ENCODE measurements at regions not wholly inside any gene's neighbourhood (a gene's known extent, or its start where the extent isn't known, plus 50 kb on each side); places are given as distances from the start of the nearest gene placed in this dataset.

GRCh38 chr4:123110147-123110546 lies 187.8 kb upstream of the NUDT6 start:
- TF ChIP-seq, protein P1, sequence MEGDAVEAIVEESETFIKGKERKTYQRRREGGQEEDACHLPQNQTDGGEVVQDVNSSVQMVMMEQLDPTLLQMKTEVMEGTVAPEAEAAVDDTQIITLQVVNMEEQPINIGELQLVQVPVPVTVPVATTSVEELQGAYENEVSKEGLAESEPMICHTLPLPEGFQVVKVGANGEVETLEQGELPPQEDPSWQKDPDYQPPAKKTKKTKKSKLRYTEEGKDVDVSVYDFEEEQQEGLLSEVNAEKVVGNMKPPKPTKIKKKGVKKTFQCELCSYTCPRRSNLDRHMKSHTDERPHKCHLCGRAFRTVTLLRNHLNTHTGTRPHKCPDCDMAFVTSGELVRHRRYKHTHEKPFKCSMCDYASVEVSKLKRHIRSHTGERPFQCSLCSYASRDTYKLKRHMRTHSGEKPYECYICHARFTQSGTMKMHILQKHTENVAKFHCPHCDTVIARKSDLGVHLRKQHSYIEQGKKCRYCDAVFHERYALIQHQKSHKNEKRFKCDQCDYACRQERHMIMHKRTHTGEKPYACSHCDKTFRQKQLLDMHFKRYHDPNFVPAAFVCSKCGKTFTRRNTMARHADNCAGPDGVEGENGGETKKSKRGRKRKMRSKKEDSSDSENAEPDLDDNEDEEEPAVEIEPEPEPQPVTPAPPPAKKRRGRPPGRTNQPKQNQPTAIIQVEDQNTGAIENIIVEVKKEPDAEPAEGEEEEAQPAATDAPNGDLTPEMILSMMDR (IDR thresholded peaks at IDR 0.05): no peak
- TF ChIP-seq POLR2A (IDR thresholded peaks at IDR 0.05): no peak
